ENCODE measurements at regions not wholly inside any gene's neighbourhood (a gene's known extent, or its start where the extent isn't known, plus 50 kb on each side); places are given as distances from the start of the nearest gene placed in this dataset.

DNA sequence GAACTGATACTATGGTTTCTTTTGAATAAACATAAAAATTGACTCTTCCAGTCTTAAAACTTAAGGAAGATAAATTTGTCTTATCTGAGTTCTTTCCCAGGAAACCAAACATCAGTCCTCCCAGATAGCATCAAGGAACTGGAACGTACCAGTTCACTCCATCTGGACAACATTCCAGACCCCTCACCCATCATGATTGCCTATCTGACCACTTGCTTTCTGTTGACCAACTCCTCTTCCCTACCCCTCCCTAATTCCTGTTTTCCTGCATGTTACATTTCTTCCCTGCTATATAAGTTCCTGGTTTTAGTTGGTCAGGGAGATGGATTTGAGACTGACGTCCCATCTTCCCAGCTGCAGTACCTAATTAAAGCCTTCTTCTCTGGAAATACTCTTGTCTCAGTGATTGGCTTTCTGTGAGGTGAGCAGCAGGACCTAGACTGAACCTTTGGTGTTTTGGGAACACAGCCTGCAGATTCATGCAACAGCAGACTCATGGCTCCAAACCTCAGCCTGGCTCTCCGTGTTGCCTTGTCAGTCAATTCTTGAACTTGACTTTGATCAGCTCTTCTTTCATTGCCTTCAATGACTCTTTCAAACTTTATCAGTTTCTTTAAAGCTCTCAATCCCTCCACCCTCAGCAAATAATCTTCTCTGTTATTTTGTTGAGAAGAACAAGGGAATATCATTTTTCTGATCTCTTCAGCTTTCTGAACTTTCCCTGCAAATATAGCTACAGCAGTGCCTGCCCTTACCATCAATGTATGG lies 123.6 kb downstream of the RPL22L1 start:
- ChIA-PET POLR2A (no interaction called here), CTCF (no interaction called here)
- TF ChIP-seq FOXM1 (IDR thresholded peaks at IDR 0.05; ENCODE audit: borderline replicate concordance), result no peak
- TF ChIP-seq HDGF (IDR thresholded peaks at IDR 0.05; ENCODE audit: borderline replicate concordance), result no peak
- TF ChIP-seq FOXK2 (IDR thresholded peaks at IDR 0.05), result no peak
- no peak for TF ChIP-seq L3MBTL2 (conservative IDR thresholded peaks at IDR 0.05)
- no peak for TF ChIP-seq BHLHE40 (IDR thresholded peaks at IDR 0.05; ENCODE audit: borderline replicate concordance)
- no peak for TF ChIP-seq TARDBP (IDR thresholded peaks at IDR 0.05)
- TF ChIP-seq SP1 (IDR thresholded peaks at IDR 0.05), result no peak
- TF ChIP-seq, protein P1, sequence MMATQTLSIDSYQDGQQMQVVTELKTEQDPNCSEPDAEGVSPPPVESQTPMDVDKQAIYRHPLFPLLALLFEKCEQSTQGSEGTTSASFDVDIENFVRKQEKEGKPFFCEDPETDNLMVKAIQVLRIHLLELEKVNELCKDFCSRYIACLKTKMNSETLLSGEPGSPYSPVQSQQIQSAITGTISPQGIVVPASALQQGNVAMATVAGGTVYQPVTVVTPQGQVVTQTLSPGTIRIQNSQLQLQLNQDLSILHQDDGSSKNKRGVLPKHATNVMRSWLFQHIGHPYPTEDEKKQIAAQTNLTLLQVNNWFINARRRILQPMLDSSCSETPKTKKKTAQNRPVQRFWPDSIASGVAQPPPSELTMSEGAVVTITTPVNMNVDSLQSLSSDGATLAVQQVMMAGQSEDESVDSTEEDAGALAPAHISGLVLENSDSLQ (IDR thresholded peaks at IDR 0.05), result no peak
- TF ChIP-seq ZNF384 (IDR thresholded peaks at IDR 0.05), result no peak
- no peak for TF ChIP-seq SUZ12 (IDR thresholded peaks at IDR 0.05)
- no peak for TF ChIP-seq ARNT (IDR thresholded peaks at IDR 0.05)
- TF ChIP-seq ELF4 (IDR thresholded peaks at IDR 0.05), result no peak
- TF ChIP-seq FOXA1 (IDR thresholded peaks at IDR 0.05), result no peak
- TF ChIP-seq NFRKB (IDR thresholded peaks at IDR 0.05), result no peak
- no peak for TF ChIP-seq CTBP1 (IDR thresholded peaks at IDR 0.05; ENCODE audit: borderline replicate concordance)
- TF ChIP-seq LEF1 (IDR thresholded peaks at IDR 0.05; ENCODE audit: borderline replicate concordance), result no peak
- DNase-seq (ENCODE audit: extremely low spot score), result no peak

DNA sequence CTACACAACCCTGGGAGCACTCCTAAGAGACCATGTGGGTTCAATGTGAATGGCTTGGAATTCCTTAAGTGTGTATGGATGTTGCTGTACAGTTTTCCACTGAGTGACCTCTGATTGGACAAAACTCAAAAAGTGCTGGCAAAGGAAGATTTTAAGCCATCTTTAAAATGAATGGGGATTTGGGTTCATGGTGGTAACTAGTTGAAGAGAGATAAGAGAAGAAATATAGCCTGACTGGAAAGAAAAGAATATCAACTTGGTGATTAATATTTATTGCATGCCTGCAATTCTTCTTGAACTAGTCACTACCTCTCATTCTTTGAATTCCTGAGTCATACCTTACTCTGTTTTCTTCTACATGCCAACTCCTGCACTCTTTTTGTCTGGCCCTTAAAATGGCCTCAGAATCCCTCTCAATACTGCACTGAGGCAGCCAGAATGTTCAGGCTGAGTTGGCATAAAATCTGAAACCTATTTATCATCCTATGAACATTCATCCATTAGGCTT lies 124.7 kb downstream of the RPL22L1 start:
- CTCF ChIA-PET, result no interaction called here
- DNase-seq (ENCODE audit: extremely low spot score), result no peak

DNA sequence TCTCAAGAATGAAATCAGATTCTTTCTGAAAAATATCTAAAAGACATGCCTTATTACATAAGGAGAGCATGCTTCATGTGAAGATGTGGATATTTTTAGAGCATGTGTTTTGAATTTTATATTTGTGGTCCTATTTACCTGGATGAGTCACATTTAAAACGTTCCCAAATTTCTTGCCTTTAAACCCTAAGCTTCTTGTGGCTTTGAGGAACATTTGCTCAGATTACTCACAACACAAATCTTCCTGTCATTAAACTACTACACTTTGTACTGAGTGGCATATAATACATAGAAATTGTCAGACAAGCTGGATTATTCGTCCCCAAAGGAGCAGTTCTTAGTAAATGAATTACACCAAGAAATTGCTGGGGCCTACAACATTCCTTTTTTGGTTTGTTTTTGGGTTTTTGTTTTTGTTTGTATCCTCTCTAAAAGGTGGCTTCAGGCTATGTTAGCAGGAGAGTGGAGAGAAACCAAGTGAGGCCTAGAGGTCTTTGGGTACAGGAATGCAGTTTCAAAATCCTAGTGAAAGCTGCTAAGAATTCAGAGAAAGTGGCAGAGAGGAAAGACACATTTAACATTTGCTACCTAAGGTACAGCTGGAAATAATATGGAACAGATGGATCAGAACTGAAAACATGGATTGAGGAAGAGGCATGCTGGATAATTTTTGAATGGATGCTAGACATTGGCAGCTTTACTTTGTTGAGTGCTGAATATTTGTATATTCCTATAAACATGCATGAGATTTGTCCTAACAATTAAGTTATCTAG lies 128.1 kb downstream of the RPL22L1 start:
- no peak for DNase-seq (ENCODE audit: extremely low spot score)
- no peak for TF ChIP-seq SUZ12 (IDR thresholded peaks at IDR 0.05)
- no peak for TF ChIP-seq ARNT (IDR thresholded peaks at IDR 0.05)
- TF ChIP-seq CTBP1 (IDR thresholded peaks at IDR 0.05; ENCODE audit: borderline replicate concordance), result no peak
- no peak for TF ChIP-seq FOXM1 (IDR thresholded peaks at IDR 0.05; ENCODE audit: borderline replicate concordance)
- TF ChIP-seq SP1 (IDR thresholded peaks at IDR 0.05), result no peak
- TF ChIP-seq HDGF (IDR thresholded peaks at IDR 0.05; ENCODE audit: borderline replicate concordance), result no peak
- TF ChIP-seq, protein P1 (IDR thresholded peaks at IDR 0.05), result no peak
- TF ChIP-seq ZNF384 (IDR thresholded peaks at IDR 0.05), result no peak
- TF ChIP-seq TARDBP (IDR thresholded peaks at IDR 0.05), result no peak
- POLR2A ChIA-PET, result no interaction called here
- CTCF ChIA-PET, result interaction anchor here (0.6 kb wide), 1 partner anchor 314 kb away, joined by 3 read pairs; no protein-coding TSS in a partner anchor

More for the DNA sequence above, 124.7 kb downstream of the RPL22L1 start:
- TF ChIP-seq ELF4 (IDR thresholded peaks at IDR 0.05), result no peak
- TF ChIP-seq ARNT (IDR thresholded peaks at IDR 0.05), result no peak
- no peak for TF ChIP-seq HDGF (IDR thresholded peaks at IDR 0.05; ENCODE audit: borderline replicate concordance)
- TF ChIP-seq BHLHE40 (IDR thresholded peaks at IDR 0.05; ENCODE audit: borderline replicate concordance), result no peak
- no peak for TF ChIP-seq FOXM1 (IDR thresholded peaks at IDR 0.05; ENCODE audit: borderline replicate concordance)
- TF ChIP-seq TARDBP (IDR thresholded peaks at IDR 0.05), result no peak
- no peak for TF ChIP-seq FOXK2 (IDR thresholded peaks at IDR 0.05)
- no peak for TF ChIP-seq NFRKB (IDR thresholded peaks at IDR 0.05)
- TF ChIP-seq ZNF384 (IDR thresholded peaks at IDR 0.05), result no peak
- TF ChIP-seq FOXA1 (IDR thresholded peaks at IDR 0.05), result no peak
- TF ChIP-seq SUZ12 (IDR thresholded peaks at IDR 0.05), result no peak
- TF ChIP-seq LEF1 (IDR thresholded peaks at IDR 0.05; ENCODE audit: borderline replicate concordance), result no peak
- TF ChIP-seq, protein P1 (IDR thresholded peaks at IDR 0.05), result no peak
- no peak for TF ChIP-seq L3MBTL2 (conservative IDR thresholded peaks at IDR 0.05)
- POLR2A ChIA-PET, result no interaction called here

DNA sequence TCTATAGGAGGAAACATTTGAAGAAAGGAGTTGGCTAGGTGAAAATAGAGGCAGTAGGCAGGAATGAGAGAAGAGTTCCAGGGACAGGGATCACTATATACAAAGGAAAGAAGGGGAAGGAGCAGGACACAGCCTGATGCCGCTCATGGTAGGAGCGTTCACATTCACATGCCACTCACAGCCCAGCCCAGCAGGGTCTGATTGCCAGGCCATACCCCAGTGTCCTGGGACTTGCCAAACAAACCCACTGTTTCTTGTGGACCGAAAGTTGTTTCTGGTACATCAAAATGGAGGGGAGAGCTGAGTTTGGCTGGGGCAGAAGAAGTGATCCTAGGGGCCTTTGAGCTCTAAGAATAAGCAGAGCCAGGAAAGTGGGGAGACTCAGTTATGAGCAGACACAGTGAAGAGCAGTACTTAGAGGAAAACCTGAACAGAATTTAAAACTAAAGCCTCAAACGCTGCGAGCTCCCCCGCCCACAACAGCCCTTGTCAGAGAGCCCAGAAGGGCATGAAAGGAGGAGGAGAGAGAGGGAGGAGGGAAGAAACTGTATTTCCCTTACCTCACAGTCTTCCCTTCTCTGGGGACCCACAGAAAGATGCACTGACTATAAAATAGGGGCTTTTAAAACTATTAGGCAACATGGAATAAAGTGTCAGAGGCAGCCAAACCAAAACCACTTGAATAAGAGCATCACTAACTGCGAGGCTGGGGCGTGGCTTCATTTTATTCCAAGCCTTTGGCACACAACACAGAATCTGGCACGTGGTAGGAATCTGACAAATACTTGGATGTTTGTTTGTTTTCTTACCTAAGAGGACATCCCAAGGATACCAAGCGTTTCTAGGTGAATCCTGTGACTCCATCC lies 129.0 kb downstream of the RPL22L1 start:
- DNase-seq (ENCODE audit: extremely low spot score), result no peak
- CTCF ChIA-PET, result no interaction called here
- POLR2A ChIA-PET, result no interaction called here

More for the DNA sequence above, 129.0 kb downstream of the RPL22L1 start:
- no peak for TF ChIP-seq SUZ12 (IDR thresholded peaks at IDR 0.05)
- TF ChIP-seq CTBP1 (IDR thresholded peaks at IDR 0.05; ENCODE audit: borderline replicate concordance), result no peak
- no peak for TF ChIP-seq ARNT (IDR thresholded peaks at IDR 0.05)
- TF ChIP-seq ELF4 (IDR thresholded peaks at IDR 0.05), result no peak
- no peak for TF ChIP-seq NFRKB (IDR thresholded peaks at IDR 0.05)
- no peak for TF ChIP-seq TARDBP (IDR thresholded peaks at IDR 0.05)
- no peak for TF ChIP-seq FOXK2 (IDR thresholded peaks at IDR 0.05)
- TF ChIP-seq HDGF (IDR thresholded peaks at IDR 0.05; ENCODE audit: borderline replicate concordance), result no peak
- TF ChIP-seq SP1 (IDR thresholded peaks at IDR 0.05), result no peak
- no peak for TF ChIP-seq LEF1 (IDR thresholded peaks at IDR 0.05; ENCODE audit: borderline replicate concordance)
- no peak for TF ChIP-seq ZNF384 (IDR thresholded peaks at IDR 0.05)
- TF ChIP-seq, protein P1 (IDR thresholded peaks at IDR 0.05), result no peak
- TF ChIP-seq BHLHE40 (IDR thresholded peaks at IDR 0.05; ENCODE audit: borderline replicate concordance), result no peak
- no peak for TF ChIP-seq FOXA1 (IDR thresholded peaks at IDR 0.05)
- no peak for TF ChIP-seq L3MBTL2 (conservative IDR thresholded peaks at IDR 0.05)

Data from HEK293T (cell line).